Spleen (tissue), 11 donors: ENCODE measurements at regions not wholly inside any gene's neighbourhood (a gene's known extent, or its start where the extent isn't known, plus 50 kb on each side); places are given as distances from the start of the nearest gene placed in this dataset.

Experiments used
- DNase-seq: peaks from one replicate; pipeline ENCODE4 v3.0.0-alpha.2; 2020
- H3K27ac ChIP-seq, 8 donors: fragments of 200-600 bp; sonication (generic) in 7 of 8; 1 replicate in 4 of 8; 2 replicates in 4 of 8; pipeline versions ENCODE4 v1.5.0 to v1.8.0; 2016 to 2021; ENCODE audit warnings: inconsistent platforms in 4 of 8, mild to moderate bottlenecking in 4 of 8, moderate library complexity in 1 of 8
- H3K27me3 ChIP-seq, 7 donors: fragments of 200-600 bp; sonication (generic) in 6 of 7; replicated peaks in 1 of 7; 1 replicate in 4 of 7; 2 replicates in 3 of 7; pipeline versions ENCODE4 v1.5.0 to v1.8.0; 2016 to 2021; ENCODE audit warnings: inconsistent platforms in 3 of 7, mild to moderate bottlenecking in 1 of 7
- H3K36me3 ChIP-seq, 6 donors: fragments of 200-600 bp; sonication (generic) in 5 of 6; 1 replicate in 4 of 6; 2 replicates in 2 of 6; pipeline versions ENCODE4 v1.5.0 to v1.8.0; 2016 to 2021; ENCODE audit warnings: inconsistent platforms in 2 of 6
- H3K4me1 ChIP-seq, 6 donors: fragments of 200-600 bp; sonication (generic) in 5 of 6; 1 replicate in 3 of 6; 2 replicates in 3 of 6; pipeline versions ENCODE4 v1.5.0 to v1.8.0; 2016 to 2021; ENCODE audit warnings: inconsistent platforms in 3 of 6
- H3K4me3 ChIP-seq, 8 donors: fragments of 200-600 bp; sonication (generic) in 7 of 8; 1 replicate in 4 of 8; 2 replicates in 4 of 8; pipeline versions ENCODE4 v1.5.0 to v1.8.0; 2016 to 2021; ENCODE audit warnings: inconsistent platforms in 4 of 8, mild to moderate bottlenecking in 4 of 8, moderate library complexity in 2 of 8
- H3K9me3 ChIP-seq, 8 donors: fragments of 200-600 bp; sonication (generic) in 7 of 8; 1 replicate in 4 of 8; 2 replicates in 4 of 8; pipeline versions ENCODE4 v1.5.0 to v1.8.0; 2016 to 2021; ENCODE audit warnings: inconsistent platforms in 4 of 8
- POLR2A ChIP-seq, 3 donors: fragments of 450-650 bp; IDR thresholded peaks; one replicate each; pipeline ENCODE4 v1.5.1; 2017; ENCODE audit warnings: antibody characterized with exemption in 3 of 3, mild to moderate bottlenecking in 1 of 3
- POLR2AphosphoS5 ChIP-seq, 3 donors: sonication (generic); formaldehyde crosslinking; IDR thresholded peaks; one replicate each; pipeline ENCODE4 v1.5.1; 2017; ENCODE audit warnings: antibody characterized with exemption in 3 of 3
- WGBS, 5 donors: extraction: QIAGEN DNeasy Blood & Tissue Kit in 3 of 5; methylation state at CpG; one replicate each; pipeline versions ENCODE4 v1.1.5 to v1.1.7; 2013 to 2018; 5-methylcytosine and 5-hydroxymethylcytosine counted together
- intact Hi-C: fragments of 100-400 bp; cut with DNase I; formaldehyde crosslinking; loops from one replicate; pipeline ENCODE4 v1.15.0; 2023; ENCODE audit warnings: low total_unique reads
- TF ChIP-seq, protein P1 (sequence below), 11 experiments: fragments of 200-600 bp in 7 of 11; fragments of 450-650 bp in 4 of 11; sonication (generic) in 4 of 11; IDR thresholded peaks in 8 of 11; conservative IDR thresholded peaks in 3 of 11; 1 replicate in 7 of 11; 2 replicates in 4 of 11; pipeline versions ENCODE4 v1.4.0 to v1.8.0; 2016 to 2021; ENCODE audit warnings: antibody characterized with exemption in 11 of 11, inconsistent platforms in 4 of 11, mild to moderate bottlenecking in 1 of 11
- donor health status: healthy with polysubstance abuse.
- donor health status: DM: no; HTN: no; CAD: no; lungs with moderate emphysema.
- donor health status: DM: no; HTN: no; CAD: no.
- donor health status: Bipolar disorder and iron deficiency.
- donor health status: healthy.
- donor health status: DM: no; HTN: no; CAD: no.
- donor health status: DM: yes; HTN: yes; CAD: no.

DNA sequence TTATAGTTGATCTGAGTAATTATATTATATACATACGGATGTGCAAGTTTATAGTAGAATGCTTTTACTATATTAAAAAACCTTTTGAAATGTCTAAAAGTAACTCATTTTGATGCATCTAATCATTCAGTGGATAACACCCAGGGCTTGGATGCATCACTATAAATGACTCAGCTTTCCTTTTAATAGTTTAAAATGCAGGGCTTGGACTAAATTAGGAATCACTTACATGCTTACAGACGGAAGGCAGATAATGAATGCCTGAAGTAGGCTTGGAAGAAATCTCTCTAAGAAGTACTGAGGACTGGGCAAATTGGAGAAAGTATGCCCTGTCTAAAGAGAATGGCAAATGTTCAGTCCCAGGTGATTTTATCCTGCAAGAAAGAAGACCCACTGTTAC, 362.5 kb upstream of the CCNH start:
- no peak for DNase-seq
- H3K9me3 ChIP-seq, result no peaks in the 10 kb centered on the region
- intact Hi-C loops, result no loop called here
- H3K27ac ChIP-seq, result no peak overlapping the region
- H3K4me1 ChIP-seq, result no peaks in the 10 kb centered on the region
- TF ChIP-seq, protein P1, sequence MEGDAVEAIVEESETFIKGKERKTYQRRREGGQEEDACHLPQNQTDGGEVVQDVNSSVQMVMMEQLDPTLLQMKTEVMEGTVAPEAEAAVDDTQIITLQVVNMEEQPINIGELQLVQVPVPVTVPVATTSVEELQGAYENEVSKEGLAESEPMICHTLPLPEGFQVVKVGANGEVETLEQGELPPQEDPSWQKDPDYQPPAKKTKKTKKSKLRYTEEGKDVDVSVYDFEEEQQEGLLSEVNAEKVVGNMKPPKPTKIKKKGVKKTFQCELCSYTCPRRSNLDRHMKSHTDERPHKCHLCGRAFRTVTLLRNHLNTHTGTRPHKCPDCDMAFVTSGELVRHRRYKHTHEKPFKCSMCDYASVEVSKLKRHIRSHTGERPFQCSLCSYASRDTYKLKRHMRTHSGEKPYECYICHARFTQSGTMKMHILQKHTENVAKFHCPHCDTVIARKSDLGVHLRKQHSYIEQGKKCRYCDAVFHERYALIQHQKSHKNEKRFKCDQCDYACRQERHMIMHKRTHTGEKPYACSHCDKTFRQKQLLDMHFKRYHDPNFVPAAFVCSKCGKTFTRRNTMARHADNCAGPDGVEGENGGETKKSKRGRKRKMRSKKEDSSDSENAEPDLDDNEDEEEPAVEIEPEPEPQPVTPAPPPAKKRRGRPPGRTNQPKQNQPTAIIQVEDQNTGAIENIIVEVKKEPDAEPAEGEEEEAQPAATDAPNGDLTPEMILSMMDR (IDR thresholded peaks at IDR 0.05 in 8 of 11, conservative IDR thresholded peaks at IDR 0.05 in 3 of 11), result no peak
- TF ChIP-seq POLR2A (IDR thresholded peaks at IDR 0.05) (no peak), POLR2AphosphoS5 (IDR thresholded peaks at IDR 0.05) (no peak)
- no peak overlapping the region for H3K4me3 ChIP-seq
- H3K27me3 ChIP-seq, result peaks cover 0 to 54% (median 13%) of the 10 kb centered on the region in 7 donors
- WGBS, 5 donors, result 71 to 85% (median 75%) methylated on average over 2 of the region's 2 CpGs
- no peaks in the 10 kb centered on the region for H3K36me3 ChIP-seq

DNA sequence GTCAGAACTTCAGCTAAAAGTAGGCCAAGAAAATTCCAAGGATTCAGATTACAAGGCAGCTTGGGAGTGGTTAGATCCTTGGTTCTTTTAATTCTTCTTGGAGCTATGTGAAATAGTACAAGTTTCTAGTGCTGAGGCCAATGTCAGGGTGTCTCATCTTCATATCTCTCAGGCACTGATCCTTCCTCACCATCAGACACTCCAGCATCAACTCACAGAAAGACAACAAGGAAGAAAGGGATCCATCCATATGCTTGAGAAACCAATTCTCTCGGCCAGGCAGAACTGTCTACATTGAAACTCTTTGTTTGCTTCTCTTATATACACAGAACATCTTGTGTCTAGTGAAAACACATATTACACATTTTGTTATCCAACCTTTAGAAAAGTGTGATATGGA, 362.1 kb upstream of the CCNH start:
- no peaks in the 10 kb centered on the region for H3K9me3 ChIP-seq
- TF ChIP-seq, protein P1 (IDR thresholded peaks at IDR 0.05 in 8 of 11, conservative IDR thresholded peaks at IDR 0.05 in 3 of 11), result no peak
- TF ChIP-seq POLR2AphosphoS5 (IDR thresholded peaks at IDR 0.05) (no peak), POLR2A (IDR thresholded peaks at IDR 0.05) (no peak)
- DNase-seq, result no peak
- H3K4me3 ChIP-seq, result no peak overlapping the region
- intact Hi-C loops, result no loop called here
- no peaks in the 10 kb centered on the region for H3K4me1 ChIP-seq
- peaks cover 0 to 58% (median 15%) of the 10 kb centered on the region in 7 donors for H3K27me3 ChIP-seq
- no peak overlapping the region for H3K27ac ChIP-seq
- H3K36me3 ChIP-seq, result no peaks in the 10 kb centered on the region
- WGBS, 5 donors, result 75 to 87% (median 79%) methylated on average over 1 of the region's 1 CpG

DNA sequence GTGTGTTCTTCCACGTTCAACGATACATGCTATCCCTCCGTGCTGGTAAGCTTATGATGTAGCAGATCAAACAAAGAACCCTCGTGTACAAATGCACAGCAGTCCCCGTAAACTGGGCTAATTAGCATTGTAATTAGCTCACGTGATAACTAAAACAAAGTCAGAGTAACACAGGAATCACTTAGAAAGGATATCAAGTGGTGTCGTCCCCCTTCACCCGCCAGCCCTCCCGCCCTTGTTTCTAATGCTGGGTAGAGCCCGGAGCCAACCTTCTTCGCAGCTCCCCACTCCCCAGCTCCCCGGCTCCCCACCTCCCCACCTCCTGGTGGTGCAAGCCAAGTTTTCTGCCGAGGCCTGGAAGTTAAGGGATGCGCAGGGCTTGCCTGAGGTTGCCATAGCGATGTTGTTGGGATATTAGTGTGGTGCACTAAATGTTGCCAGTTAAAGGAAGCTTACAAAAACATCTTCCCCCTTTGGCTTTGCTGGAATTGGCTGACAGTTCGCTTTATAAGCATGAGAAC, 357.9 kb upstream of the CCNH start:
- WGBS, 5 donors, result 21 to 33% (median 21%) methylated on average over 16 of the region's 16 CpGs
- Histone ChIP-seq H3K9me3 (no peaks in the 10 kb centered on the region), H3K27ac (no peak overlapping the region), H3K36me3 (no peaks in the 10 kb centered on the region), H3K4me3 (no peak overlapping the region), H3K4me1 (no peaks in the 10 kb centered on the region), H3K27me3 (peaks cover 0 to 42% (median 15%) of the 10 kb centered on the region in 7 donors)
- DNase-seq, result peak; percentile 41
- TF ChIP-seq POLR2AphosphoS5 (IDR thresholded peaks at IDR 0.05), result no peak
- no peak for TF ChIP-seq POLR2A (IDR thresholded peaks at IDR 0.05)
- TF ChIP-seq, protein P1 (IDR thresholded peaks at IDR 0.05 in 8 of 11, conservative IDR thresholded peaks at IDR 0.05 in 3 of 11), result no peak
- intact Hi-C loops, result no loop called here

- intact Hi-C loops, result no loop called here
- no peak overlapping the region for H3K27ac ChIP-seq
- DNase-seq, result no peak
- H3K4me3 ChIP-seq, result no peak overlapping the region
- H3K36me3 ChIP-seq, result no peaks in the 10 kb centered on the region
- WGBS, 5 donors, result 74 to 82% (median 80%) methylated on average over 8 of the region's 8 CpGs
- no peaks in the 10 kb centered on the region for H3K4me1 ChIP-seq
- TF ChIP-seq POLR2A (IDR thresholded peaks at IDR 0.05) (no peak), POLR2AphosphoS5 (IDR thresholded peaks at IDR 0.05) (no peak)
- TF ChIP-seq, protein P1 (IDR thresholded peaks at IDR 0.05 in 8 of 11, conservative IDR thresholded peaks at IDR 0.05 in 3 of 11), result no peak
- peaks cover 0 to 42% (median 15%) of the 10 kb centered on the region in 7 donors for H3K27me3 ChIP-seq
- no peaks in the 10 kb centered on the region for H3K9me3 ChIP-seq
Observed at GRCh38 chr5:87770016-87770570, 357.4 kb upstream of the CCNH start.
